DMS 273 (cell line): ENCODE measurements at regions not wholly inside any gene's neighbourhood (a gene's known extent, or its start where the extent isn't known, plus 50 kb on each side); places are given as distances from the start of the nearest gene placed in this dataset.
A peak's percentile ranks its signal among the peaks of the same experiment; 100 is the strongest.
"Not testable (repeated sequence)": the region's sequence is repeated elsewhere in the genome, so short reads cannot be mapped to it uniquely, and the experiment has no call there.

Experiments
- DNase-seq: peaks from one replicate; lab custom pipeline; 2025; ENCODE audit not compliant: unreplicated experiment; lab: John Stamatoyannopoulos, UW

DNA sequence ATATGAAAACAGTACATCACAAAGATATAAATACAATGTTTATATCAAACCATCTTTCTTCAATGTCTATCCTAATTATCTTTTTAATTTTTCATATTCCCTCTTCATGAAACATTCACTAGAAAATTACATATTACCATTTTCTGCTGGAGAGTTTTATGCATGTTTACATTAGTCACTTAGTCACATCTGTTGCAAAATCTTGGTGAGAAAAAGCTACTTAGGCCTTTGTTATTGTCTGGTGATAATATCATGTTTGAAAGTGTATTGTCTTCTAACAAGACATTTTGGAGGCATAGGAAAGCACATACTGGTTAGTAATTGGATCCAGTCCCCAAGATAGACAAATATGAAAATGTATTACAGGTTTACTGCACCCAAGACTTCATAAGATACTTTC lies 163.6 kb downstream of the GNAI1 start:
- no peak for DNase-seq

DNA sequence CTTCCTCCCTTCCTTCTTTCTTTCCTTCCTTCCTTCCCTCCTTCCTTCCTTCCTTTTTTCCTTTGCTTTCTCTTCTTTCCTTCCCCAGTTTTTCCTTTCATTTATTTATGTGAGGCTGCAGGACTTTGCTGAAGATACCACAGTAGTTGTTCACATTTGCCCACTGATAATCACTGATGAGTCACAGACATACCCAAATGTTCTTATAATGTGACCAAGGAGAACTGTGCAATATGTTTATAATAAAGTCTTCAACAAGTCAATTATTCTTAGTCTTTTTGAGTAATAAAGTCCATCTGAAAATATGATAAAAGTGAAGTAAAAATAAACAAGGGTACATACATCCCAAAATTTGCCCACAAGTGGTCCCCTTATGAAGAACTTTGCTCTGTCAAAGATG lies 159.7 kb downstream of the GNAI1 start:
- no peak for DNase-seq

DNA sequence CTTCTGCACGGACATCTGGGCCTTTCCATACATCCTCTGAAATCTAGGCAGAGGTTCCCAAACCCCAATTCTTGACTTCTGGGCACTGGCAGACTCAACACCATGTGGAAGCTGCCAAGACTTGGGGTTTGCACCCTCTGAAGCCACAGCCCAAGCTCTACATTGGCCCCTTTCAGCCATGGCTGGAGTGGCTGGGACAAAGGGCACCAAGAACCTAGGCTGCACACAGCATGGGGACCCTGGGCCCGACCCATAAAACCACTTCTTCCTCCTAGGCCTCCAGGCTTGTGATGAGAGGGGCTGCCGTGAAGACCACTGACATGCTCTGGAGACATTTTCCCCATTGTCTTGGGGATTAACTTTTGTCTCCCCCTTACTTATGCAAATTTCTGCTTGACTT lies 158.0 kb downstream of the GNAI1 start:
- DNase-seq = not testable (repeated sequence)

DNA sequence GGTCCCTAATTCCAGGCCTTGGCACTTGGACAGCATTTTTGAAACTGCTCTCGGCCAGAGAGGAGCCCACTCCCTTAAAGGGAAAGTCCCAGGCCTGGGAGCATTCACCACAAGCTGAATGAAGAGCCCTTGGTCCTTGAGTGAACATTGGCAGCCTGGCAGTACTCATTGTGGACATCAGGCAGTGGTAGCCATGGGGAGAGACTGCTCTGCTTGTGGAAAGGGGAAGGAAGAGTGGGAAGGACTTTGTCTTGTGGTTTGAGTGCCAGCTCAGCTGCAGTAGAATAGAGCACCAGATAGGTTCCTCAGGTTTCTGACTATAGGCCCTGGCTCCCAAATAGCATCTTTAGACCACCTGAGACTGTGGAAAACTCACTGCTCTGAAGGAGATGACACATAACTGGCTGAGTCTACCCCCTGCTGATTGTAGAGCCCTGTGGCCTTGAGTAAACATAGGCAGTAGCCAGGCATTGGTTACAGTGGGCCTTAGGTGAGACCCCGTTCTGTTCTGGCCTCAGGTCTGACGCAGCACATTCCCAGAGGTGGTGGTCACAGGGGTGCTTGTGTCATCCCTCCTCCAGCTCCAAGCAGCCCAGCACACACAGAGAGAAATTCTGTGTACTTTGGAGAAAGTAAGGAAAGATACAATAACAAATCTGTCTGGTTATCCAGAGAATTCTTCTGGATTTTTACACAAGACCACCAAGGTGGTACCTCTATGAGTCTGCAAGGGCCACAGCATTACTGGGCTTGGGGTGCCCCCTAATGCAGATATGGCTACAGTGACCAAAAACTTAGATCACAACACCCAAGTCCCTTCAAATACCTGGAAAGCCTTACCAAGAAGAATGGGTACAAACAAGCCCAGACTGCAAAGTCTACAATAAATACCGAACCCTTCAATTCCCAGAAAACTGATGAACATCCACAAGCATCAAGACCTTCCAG lies 153.8 kb downstream of the GNAI1 start:
- DNase-seq = peak; percentile 58

DNA sequence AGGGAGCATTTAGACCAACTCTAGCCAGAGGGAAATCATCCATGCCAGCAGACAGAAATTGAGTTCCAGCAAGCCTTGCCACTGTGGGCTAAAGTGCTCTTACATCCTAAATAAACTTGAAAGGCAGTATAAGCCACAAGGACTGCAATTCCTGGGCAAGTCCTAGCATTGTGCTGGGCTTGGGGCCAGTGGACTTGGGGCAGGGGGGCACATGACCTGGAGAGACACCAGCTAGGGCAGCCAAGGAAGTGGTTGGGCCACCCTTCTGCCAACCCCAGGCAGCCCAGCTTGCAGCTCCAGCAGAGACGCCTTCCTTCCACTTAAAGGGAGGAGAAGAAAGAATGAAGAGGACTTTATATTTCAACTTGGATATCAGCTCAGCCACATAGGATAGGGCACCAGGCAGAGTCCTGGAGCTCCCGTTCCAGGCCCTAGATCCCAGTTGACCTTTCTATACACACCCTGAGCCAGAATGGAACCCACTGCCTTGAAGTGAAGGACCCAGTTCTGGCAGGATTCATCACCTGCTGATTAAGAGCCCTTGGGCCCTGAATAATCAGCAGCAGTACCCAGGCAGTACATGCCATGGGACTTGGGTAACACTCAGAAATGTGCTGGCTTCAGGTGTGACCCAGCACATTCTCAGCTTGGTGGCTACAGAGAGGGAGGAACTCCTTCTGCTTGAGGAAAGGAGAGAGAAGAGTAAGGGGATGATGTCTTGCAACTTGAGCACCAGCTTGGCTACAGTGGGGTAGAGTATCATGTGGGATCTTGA lies 153.0 kb downstream of the GNAI1 start:
- DNase-seq = no peak

DNA sequence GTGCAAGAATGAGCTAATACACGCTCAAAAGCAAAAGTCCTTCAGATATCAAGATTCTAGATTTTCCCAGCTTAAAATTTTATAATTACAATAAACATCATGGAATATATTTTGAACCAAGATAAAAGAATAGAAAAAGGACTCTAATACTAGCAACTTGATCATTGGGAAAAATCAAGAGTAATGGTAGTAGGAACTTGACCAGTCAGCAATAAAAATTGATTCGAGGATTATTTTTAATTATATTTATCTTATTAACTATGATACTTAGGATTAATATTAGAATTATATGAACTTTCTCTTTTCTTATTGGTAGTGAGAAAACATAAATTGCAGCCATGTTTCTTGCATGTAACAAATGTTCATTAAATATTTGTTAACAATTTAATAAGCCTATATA lies 152.0 kb downstream of the GNAI1 start:
- DNase-seq = no peak

DNA sequence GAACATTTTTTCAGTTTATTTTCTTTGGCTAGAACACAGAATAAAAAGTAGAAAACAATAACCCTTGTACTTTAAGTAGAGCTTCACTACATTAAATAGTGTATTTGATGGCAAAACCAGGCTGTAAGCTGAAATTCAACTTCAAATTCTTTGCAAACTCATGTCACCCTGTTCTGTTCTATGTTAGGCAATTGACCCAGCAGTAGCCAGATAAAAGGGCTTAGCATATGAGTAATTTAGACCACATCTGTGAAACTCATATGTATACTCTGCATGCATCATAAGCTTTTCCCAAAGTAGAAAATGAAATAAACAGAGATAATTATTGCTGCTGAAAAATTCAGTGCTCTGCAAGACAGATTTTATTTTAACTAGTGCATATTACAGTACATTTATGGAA lies 150.2 kb downstream of the GNAI1 start:
- DNase-seq = peak; percentile 11

DNA sequence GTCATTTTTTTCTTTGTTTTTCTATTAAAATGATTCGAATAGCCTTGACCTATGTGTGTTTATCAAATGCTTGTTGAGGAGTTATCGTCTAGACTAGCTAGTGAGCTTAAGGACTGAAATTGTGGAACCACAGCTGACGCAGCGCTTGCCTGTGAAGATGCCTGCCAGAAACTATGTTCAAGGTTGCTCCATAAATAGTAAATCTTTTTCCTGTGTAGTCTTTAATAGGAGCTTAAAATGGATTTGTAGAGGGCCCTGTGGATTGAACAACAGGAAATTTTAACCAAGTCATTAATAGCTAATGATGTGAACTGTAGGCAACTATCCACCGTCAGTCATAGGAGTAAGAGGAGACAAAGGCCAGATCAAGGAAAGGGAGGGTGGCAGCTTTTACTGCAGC lies 145.1 kb downstream of the GNAI1 start:
- DNase-seq = no peak

DNA sequence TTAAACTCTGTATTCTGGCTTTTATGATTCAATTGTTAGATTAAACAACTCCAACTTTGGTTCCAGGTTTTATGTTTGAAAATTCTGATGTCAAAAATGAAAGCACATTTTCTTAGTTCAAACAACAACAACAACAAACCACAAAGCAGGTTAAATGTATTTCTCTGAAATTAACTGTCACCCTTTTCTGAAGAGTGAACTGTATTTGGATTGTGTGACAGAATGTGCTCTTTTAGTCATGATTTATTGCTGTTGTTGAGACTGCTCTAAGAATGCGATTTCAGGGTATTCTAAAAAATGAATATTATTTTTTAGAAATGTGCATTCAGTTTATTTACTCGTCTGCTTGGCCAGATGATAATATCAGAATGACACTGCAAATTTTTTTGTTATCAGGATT lies 144.1 kb downstream of the GNAI1 start:
- no peak for DNase-seq

DNA sequence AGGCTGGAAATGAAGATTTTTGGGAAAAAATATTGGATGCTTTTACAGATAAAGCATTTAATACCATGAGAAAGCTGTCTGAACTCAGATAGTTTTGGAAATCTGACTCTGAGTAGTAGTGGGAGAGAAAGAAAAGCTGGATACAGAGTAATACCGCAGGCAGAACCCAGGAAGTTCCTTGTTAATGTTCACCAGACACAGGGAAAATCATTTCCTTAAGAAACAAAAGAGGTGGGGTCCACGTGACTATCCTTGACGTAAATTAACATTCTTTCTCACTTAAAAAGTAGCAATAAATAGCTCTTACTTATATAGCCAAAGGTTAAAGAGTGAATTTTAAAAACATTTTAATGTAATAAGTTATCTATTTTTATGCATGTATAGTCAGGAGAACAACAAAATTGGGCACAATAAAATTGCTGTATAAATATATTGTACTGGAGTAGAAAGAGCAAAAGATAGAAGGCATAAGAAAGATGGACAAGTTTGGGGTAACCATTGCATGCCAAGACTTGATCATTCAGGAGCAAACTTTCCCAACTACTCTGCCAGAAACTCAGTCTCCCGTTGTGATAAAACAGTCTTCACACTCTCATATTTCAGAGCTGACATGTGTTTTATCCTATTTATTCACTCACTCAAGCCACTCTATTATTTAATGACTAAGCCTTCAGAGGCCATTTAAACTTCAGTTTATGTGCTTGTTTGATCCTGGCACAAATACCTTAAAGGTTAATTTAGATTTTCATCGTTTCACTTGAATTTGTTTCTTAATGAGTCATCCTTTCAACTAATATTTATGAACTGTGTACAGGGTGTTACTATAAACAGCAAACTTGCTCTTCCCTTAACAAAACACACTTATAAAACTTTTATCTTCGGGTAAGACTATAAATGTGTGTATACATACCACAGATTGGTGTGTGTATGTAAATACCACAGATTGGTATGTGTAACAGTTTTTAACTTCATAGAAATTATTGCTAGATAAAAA lies 143.1 kb downstream of the GNAI1 start:
- peak; percentile 88 for DNase-seq
